OCI-LY3 (cell line): ENCODE measurements at regions not wholly inside any gene's neighbourhood (a gene's known extent, or its start where the extent isn't known, plus 50 kb on each side); places are given as distances from the start of the nearest gene placed in this dataset.

Source experiments
- EZH2phosphoT487 ChIP-seq: fragments of 200-600 bp; shearing (Covaris generic); IDR thresholded peaks from 2 replicates; pipeline ENCODE4 v1.6.1; 2018; ENCODE audit warnings: antibody characterized with exemption, mixed run types, low read depth
- TF ChIP-seq, protein P1 (sequence below): fragments of 200-600, 300-600 bp; sonication (generic); IDR thresholded peaks from 2 replicates; pipeline ENCODE4 v1.5.1; 2014; ENCODE audit warnings: antibody characterized with exemption, low read length, low read depth

DNA sequence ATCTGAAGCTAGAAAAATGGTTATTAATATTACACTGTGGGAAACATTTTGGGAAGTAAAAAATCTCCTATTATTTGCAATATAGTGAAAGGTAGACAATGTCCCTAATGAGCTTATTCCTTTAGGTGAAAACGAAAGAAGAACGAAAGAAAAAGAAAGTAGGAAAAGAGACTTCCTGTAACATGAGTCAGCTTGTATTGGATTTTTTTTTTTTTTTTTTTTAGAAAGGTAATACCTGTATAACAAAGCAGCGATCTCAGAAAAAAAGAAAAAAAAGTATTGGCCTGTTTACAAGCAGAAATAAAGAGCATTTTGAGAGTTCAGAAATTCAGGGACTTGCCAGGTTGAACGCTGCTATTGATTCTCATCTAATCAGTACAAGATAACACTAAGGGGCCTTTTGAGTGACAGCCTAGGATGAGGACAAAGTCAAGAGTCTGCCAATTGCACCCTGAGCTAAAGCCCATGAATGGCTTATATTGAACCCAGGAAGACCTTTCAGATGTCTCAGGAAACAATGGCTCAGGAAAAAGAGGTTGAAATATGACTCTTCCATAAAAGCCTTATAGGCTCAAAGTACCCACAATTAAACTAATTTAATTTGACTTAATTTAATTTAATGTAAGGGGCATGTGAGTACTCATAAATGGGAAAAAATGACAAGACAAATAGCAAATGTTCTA, 615.6 kb upstream of the CDH2 start:
- TF ChIP-seq, protein P1, sequence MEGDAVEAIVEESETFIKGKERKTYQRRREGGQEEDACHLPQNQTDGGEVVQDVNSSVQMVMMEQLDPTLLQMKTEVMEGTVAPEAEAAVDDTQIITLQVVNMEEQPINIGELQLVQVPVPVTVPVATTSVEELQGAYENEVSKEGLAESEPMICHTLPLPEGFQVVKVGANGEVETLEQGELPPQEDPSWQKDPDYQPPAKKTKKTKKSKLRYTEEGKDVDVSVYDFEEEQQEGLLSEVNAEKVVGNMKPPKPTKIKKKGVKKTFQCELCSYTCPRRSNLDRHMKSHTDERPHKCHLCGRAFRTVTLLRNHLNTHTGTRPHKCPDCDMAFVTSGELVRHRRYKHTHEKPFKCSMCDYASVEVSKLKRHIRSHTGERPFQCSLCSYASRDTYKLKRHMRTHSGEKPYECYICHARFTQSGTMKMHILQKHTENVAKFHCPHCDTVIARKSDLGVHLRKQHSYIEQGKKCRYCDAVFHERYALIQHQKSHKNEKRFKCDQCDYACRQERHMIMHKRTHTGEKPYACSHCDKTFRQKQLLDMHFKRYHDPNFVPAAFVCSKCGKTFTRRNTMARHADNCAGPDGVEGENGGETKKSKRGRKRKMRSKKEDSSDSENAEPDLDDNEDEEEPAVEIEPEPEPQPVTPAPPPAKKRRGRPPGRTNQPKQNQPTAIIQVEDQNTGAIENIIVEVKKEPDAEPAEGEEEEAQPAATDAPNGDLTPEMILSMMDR = no peak
- TF ChIP-seq EZH2phosphoT487 = no peak
